H1 (cell line): ENCODE measurements at regions not wholly inside any gene's neighbourhood (a gene's known extent, or its start where the extent isn't known, plus 50 kb on each side); places are given as distances from the start of the nearest gene placed in this dataset.

Experiments used
- CHD2 ChIP-seq: IDR thresholded peaks from 2 replicates; pipeline ENCODE4 v1.6.1; 2012; ENCODE audit warnings: low read length, improper control_type of control experiment
- EZH2 ChIP-seq: fragments of 200-600 bp; sonication (generic); IDR thresholded peaks from 2 replicates; pipeline ENCODE4 v1.7.1; 2012; ENCODE audit warnings: low read depth, mild to moderate bottlenecking, moderate library complexity, low read length, inconsistent platforms; ENCODE audit not compliant: severe bottlenecking
- HDAC2 ChIP-seq, 2 experiments: fragments of 300-600 bp in 1 of 2; sonication (generic) in 1 of 2; IDR thresholded peaks; 2 replicates each; pipeline ENCODE4 v1.6.1; 2011 to 2012; ENCODE audit warnings: low read depth in 2 of 2, low read length in 2 of 2, mild to moderate bottlenecking in 2 of 2, moderate library complexity in 2 of 2, borderline replicate concordance in 1 of 2, inconsistent platforms in 1 of 2
- YY1 ChIP-seq: IDR thresholded peaks from 2 replicates; pipeline ENCODE4 v1.6.1; 2011; ENCODE audit warnings: low read depth, mild to moderate bottlenecking, low read length

DNA sequence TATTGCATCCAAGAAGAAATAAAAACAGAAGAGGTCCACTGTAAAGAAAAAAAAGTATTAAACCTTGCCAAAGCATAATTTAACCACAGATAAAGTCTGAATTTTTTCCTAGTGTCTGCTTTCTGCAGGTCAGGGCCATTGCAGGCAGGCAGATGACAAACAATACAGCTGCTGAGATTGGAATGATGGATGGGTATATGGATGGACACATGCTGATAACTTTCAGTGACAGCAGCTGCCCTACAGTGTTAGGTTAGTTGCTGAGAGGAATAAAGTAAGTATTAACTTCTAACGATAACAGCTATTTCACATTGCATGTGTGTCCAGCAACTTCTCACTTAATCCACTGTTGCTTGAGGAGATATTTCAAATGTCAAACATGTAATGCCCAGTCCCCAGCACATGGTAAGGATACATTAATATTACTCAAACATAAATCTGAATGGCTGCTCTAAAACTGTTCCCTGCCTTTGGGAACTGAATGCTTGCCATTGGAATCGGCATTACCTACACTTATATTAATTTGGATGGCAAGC lies 515.3 kb downstream of the RMST start:
- TF ChIP-seq CHD2: no peak
- no peak for TF ChIP-seq YY1
- TF ChIP-seq HDAC2 (IDR thresholded peaks at IDR 0.05; ENCODE audit: borderline replicate concordance in 1 of 2, low read depth in 2 of 2, low read length in 2 of 2): no peak
- TF ChIP-seq EZH2: no peak
